ENCODE measurements at regions not wholly inside any gene's neighbourhood (a gene's known extent, or its start where the extent isn't known, plus 50 kb on each side); places are given as distances from the start of the nearest gene placed in this dataset.

GRCh38 chr18:71913641-71914040 is 630.5 kb downstream of the CBLN2 start:
- TF ChIP-seq CTCF (IDR thresholded peaks at IDR 0.05) (no peak), POLR2A (IDR thresholded peaks at IDR 0.05) (no peak)

Measured in right lobe of liver (tissue), 4 donors.